Dermis microvascular lymphatic vessel endothelial cell (primary cell): ENCODE measurements at regions not wholly inside any gene's neighbourhood (a gene's known extent, or its start where the extent isn't known, plus 50 kb on each side); places are given as distances from the start of the nearest gene placed in this dataset.
A peak's percentile ranks its signal among the peaks of the same experiment; 100 is the strongest.

Experiments used
- DNase-seq, 2 donors: peaks; one replicate each; pipeline versions ENCODE4 v3.0.0 to v3.0.0-alpha.2; 2010; ENCODE audit warnings: low read depth in 2 of 2

DNA sequence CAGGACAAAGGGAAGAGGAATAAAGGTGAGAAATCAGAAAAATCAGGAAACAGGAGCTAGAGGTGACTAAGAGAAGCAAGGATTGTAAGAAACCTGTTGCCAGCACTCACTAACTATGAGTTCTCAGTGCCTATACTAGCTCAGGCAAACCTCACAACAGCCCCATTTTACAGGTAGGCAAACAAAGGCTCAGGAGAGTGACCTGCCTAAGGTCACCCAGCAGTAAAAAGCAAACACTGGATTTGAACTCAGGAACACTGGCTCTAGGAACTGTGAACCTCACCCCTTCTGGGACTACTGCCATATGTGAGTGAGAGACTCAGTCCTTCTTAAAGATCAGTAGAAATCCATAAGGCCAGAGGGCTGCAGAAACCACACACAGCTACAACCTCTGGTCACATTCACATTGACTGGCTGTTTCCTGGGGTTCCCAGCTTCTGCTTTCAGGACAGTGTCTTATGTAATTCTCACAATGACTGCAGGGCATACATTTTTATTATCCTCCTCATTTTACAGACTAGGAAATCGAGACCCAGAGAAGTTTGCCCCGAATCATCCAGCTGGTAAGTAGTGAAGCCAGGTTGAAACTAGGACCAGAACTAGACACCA lies 80.7 kb upstream of the MAFB start:
- DNase-seq = no peak

DNA sequence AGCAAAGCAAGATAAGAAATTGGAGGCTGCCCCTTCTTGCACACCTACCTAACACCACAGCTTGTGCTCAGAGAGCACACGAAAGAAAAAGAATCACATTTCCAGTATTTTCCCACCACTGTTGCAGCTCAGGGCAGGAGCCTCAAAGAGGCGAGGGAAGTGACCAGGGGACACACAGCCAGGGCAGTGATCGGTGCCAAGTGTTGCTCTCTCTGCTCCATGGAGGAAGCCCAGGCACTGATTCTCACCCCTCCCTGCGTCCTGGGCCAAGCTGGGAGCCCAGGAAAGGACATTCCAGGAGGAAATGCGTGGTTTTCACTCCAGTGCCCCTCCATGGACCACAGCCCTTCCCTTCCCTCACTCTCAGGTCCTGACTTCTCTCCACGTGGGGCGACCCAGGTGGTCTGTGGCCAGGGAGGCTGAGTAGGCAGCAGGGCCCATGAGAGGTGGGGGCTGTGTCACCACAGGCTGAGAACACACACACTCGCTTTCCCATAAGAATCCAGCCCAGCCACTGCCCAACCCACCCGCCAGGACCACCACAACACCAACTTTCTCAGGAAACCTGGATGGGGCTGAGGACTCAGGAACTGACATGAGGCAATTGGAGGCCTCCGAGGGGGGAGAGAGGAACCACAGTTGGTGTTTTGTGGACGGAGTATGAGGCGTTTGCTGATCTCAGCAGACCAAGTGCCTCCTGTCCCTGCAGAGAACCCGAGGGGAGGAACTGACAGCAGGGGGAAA lies 81.7 kb upstream of the MAFB start:
- DNase-seq = no peak

DNA sequence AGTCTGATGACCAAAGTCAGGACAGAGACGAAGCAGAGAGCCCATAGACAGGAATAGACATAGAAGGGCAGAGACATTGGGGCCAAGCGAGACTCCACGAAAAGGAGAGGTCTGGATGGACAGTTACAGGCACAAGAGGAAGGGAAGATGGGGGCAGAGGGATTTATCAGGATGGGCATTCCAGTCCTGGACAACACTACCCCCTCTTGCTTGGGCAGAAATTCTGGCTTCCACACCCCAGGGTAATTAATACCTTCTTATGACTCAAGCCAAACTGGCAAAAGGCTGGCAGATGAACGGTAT lies 82.2 kb upstream of the MAFB start:
- DNase-seq = no peak

DNA sequence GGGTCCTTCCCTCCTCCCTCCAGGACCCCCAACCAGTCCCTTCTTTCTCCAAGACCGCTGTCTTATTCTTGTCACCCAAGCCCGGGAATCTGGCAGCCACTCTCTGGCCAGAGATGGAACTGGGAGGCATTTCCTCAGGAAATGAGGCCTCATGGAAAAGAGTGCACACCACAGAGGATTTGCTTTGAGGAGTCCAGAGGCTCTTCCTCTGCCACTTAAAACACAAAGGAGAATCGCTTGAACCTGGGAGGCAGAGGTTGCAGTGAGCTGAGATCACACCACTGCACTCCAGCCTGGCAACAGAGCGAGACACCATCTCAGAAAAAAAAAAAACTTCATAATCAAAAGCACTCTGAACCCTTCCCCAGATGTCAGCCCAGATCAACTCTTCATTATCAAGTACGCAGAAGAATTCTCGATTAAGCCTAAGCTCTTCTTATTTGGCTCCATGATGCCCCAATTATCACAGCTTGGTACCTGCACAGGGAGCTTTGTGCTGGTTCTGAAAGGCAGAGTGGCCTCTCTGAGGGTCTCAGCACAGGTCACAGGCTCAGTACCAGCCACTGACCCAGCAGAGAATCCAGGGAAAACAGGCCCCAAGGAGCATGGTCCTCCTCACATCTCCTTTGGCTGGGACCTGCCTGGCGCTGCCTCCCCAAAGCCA lies 82.9 kb upstream of the MAFB start:
- DNase-seq = peak in 1 of 2 donors; percentile 11

DNA sequence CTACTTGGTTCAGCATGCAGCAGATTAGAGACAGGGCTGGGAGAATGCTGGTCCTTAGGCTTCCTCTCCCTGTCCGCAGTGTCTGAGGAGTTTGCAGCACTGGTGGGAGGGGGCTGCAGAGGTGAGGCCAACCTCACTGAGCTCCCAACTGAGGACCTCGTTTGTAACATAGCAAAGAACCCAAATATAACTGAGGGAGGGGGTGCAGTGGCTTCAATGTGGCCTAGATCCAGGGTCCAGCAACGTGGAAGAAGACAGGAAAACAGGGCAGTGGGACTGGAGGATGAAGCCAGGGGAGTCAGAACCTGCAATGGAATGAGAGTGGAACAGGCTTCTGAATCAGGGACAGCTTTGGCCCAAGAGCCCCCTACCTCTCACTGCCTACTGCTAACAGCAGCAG lies 84.3 kb upstream of the MAFB start:
- DNase-seq = no peak

DNA sequence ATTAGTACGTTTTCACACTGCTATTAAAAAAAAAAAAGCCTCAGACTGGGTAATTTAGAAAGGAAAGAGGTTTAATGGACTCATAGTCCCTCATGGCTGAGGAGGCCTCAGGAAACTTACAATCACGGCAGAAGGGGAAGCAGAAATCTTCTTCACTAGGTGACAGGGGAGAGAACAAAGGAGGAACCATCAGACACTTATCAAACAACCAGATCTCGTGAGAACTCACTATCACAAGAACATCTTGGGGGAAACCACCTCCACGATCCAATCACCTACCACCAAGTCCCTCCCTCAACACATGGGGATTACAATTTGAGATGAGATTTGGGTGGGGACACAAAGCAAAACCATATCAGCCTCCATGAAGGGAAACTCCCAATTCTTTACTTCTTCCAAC lies 85.2 kb upstream of the MAFB start:
- no peak for DNase-seq

DNA sequence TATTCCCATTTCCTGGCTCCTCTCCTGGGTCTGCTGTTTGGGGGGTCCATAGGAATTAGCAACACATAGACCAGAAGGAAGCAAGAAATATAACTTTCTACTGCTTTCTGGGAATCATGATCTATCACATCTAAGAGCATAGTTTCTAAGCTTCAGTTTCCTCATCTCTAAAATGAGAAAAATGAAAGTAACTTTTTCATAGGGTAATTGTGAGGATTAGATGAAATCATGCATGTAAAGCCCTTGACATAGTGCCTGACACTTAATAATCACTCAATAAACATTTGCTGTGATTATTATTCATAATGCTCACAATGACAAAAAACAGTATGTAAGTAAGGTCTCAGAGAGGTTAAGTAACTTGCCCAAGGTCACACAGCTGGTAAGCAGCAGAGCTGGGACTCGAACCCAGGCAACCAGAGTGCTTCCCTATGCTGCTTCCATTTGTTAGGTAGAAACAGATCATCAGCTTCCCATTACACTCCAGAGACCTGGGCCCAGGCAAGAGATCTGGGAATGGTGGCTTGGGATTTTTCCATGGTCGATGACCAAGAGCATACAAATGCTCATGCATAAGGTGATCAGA lies 86.6 kb upstream of the MAFB start:
- no peak for DNase-seq

DNA sequence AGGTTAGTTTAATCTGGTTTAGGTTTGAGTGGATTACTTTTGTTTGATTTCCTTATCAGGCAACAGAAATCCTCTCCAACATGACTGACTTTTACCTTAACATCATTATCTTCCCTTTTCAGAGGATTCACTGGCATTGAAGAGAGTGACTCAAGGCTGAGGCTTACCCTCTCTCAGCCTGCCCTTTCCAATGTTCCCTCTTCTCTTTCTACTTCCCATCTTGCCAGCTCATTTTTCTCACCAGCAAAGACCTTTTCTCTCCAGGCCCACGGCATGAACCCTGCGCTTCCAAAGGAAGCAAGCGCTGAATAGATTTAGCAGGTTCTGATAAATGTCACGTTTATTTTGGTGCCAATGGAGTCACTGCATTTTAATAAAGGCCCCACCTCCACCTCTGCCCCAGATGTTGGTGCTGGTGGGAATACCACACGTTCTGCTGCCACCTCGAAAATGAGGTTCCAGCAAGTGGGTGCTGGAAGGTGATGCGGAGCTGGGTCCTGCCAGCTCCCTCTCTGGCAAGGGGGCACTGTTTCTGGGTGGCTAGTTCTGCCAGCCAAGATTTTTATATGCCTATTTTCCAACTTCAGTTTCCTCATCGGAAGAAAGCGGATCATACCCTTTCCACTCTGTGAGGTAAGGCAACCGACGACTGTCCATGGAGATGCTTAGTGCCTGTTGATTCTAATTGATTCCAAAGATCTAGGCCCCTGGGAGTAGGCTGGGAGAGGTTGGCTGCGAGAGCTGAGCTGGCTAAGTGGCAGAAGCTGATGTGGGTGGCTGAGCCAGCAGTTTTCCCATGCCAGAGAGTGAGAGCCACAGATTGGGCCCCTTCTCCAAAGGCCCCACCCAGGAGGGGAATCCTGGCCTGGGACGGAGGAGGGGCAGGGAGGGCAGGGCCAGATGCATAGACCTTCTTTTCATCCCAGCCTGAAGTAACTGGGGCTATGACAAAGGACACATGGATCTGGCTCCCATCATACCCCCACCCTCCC lies 87.7 kb upstream of the MAFB start:
- no peak for DNase-seq

DNA sequence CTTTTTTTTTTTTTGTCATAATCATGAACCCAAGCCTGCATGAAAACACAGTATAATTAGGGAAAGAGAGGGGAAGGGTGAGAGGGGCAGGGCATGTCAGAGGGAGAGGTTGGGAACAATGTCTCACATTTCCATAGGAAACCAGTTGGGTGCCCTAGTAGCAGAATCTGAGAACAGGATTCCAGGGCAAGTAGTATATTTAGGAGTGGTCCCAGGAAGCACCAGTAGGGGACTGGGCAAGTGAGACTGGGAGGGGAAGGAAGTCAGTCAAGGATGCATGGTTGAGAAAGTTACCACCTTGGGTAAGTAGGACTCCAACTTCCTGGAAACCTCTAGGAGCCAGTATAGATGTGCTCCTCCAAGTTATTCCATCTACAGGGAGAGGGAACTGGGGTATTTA lies 88.6 kb upstream of the MAFB start:
- no peak for DNase-seq

DNA sequence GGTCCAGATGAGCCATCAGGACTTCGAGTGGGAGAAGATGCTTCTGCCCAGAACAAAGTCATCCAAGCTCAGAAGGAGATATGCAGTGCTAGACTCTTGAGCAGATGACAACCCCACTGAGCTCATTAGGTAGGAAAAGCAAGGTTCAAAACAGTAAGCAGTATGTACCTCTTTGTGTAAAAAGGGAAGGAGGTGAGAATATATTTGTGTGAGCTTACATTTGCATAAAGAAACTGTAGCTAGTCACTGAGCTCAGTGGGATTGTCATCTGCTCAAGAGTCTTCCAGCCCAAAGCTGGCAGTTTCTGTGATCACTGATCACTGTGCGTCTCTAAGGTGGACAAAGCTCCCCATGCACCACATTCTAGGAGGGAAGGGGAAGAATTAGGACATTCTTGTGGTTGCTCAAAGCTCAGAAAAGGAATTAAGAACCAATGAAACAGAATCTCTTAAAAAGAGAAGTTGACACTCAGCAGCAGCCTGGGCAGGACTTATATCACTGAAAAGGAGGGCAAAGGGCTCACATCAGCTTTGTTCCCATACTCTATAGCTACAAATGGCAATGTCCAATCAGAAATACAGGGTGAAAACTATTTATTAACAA lies 90.0 kb upstream of the MAFB start:
- DNase-seq = no peak

DNA sequence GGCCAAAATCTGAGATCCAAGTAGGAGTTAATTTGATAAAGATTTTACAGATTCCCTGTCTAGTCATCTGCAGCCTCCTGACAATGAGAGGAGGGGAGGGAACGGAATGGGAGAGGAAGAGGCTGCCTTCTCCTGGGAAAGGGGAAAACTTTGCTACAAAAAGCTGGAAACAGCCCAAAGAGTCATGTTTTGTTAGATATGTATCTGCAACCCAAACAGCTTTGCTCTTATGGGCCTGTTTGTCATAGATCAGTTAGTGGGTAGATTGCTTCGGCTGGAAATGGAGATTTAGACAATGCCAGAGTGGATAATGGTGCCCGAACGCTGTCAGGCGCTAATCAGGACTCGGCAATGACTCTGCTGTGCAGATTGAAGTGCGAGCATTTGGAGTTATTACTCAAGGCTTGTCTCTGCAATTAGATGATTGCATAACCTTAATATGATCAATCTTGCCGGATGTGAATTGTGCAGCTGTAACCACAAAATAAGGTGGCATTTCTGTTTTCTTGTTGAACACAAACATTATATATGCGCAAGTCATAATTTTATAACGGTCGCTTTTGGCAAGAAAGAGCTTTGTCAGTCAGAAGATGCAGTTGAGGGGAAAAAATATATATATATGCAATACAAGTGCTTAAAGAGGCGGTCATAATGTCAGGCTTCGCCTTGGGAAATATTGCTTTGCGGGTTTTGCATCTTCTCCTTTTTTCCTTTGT lies 92.4 kb upstream of the MAFB start:
- no peak for DNase-seq

DNA sequence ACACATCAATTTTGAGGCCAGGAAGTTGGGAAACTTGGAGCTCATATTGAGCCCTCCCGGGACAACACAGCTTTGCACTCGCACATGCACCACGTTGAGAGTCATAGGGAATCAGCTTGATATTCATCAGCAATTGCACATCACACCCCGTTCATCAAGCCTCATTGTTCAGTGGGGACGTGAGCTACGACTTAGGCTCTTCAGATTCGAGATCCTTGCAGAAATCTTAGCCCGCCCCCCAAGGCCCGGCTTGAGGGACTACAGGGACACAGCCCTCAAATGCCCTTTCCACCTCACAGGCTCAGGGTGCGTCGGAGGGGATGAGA lies 93.0 kb upstream of the MAFB start:
- no peak for DNase-seq

DNA sequence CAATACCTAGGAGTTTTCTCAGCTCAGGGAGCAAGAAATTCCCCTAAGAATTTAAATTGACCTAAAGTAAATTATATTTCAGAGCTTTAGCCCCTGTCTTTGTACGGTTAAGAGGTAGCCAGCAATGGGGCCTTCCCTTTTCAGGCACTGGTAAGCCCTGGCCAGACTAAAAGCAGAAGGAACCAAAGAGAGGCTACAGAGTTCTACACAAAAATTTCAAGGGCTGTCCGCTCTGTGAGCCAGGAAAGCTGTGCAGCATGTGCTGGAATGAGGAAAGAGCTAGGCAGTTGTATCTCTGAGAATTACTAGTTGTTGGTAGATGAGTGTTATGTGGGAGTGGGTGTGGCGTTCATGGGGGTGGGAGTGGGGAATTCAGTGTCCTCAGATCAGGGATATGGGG lies 96.3 kb upstream of the MAFB start:
- no peak for DNase-seq

DNA sequence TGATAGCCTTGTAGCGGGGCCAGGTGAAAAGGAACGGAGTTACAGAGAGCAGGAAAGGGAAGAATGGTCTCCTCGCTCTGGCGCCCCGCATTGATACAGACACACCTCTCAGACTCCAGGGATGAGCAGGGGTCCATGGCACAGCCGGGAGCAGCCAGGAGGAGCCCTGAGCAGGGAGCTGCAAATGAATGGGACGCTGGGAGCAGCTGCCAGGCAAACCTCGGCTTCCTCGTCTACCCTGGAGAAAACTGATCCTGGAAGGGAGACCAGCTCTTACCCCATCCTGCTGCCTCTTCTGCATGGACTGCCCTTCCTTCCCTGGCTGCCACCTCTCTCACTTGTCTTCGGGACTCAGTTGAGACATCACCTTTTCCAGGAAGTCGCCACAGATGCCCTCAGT lies 97.3 kb upstream of the MAFB start:
- DNase-seq = no peak

DNA sequence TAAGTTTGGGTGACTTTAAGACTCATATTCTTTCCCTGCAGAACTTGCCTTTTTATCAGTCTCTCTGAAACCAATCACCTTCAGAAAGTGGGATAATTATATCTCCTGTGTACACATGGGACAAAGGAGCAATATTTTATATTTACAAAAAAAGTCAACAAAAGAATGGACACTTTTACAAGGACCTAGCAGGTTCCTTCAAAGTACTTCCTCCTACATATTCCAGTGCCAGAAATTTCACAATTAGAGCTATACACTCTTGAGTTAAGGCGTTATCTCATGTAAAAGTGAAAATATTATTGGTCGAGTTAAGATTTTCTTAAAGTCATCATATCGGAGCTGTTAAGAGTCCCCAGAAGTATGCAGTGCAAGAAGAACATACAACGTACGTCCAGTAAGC lies 98.9 kb upstream of the MAFB start:
- DNase-seq = no peak

DNA sequence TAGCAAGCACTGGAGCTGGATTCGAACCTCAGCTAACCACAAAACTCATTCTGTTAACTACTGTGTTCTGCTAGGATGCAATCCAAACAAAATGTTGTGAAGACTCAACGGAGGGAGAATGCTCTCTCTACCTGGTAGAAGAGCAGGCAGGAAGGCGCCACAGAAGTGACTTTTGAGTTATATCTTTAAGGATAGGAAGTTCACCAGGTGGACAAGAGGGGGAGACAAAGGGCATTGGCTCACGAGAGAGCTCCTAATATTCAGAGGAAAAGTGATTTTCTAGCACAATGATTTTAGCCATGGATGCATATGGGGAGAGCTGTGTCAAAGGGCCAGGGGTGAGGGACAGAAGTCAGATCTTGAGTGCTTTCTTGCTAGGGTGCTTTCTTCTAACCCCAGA lies 108.4 kb upstream of the MAFB start:
- peak in 1 of 2 donors; percentile 11 for DNase-seq

DNA sequence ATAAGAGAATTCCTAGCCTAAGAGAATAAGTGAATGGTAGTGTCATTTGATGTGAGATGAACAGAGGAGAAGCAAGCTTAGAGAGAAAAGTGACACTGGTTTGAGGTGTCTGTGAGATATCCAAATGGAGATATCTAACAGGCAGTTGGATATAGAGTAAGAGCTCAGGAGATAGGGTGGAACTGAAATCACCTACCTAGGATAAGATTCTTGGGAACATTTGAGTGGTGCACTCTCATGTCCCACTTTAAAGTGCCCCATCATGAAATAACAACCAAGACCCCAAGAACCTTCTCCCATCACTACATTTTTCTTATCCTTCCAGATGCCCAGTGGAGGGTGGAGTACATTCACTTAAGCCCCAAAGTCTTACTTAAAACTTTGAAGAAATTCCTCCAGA lies 109.0 kb upstream of the MAFB start:
- DNase-seq = no peak

DNA sequence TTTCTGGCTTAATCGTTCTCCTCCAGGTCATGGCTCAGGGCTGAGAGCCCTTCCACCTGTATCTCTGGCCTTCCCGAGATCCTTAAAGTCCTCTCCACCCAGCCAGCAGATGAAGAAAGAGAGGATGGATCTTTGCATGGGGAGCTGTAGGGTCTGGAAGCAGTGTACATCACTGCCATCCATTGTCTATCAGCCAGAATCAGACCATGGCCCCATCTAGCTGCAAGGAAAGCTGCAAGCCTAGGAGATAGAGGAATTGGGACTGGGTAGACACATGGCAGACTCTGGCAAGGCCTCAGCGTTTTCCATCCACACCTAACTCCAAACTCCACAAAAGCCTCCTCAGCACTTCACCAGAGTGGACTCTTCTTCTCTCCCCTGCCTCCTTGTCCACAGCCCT lies 113.8 kb upstream of the MAFB start:
- no peak for DNase-seq

DNA sequence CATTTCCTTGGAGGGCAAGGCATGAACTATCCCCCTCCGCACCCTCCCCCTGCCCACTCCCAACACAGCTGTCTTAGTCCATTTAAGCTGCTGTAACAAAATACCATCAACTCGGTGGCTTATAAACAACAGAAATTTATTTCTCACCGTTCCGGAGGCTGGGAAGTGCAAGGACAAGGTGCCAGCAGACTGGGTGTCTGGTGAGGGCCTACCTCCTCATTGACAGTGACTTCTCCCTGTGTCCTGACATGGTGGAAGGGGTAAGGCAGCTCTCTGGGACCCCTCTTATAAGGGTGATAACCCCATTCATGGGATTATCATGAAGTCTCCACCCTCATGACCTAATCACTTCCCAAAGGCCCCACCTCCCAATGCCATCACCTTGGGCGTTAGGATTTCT lies 114.3 kb upstream of the MAFB start:
- DNase-seq = no peak

DNA sequence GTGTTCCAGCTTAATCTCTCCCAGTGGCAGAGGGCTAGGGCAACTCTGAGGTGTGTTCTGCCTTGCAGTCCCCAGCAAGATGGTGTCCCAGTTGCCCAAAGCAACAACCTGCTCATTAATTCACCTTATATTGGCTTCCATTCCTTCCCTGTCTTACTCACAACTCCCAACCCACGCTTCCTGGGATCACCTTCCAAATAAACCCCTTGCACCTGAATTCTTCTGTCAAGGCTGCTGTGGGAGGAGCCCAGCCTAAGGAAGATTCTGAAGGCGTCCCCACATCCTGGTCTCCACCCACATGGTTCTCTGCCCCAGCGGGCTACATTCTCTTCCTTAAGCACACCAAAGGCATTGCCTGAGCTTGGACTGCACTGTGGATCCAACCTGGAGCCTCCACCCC lies 116.6 kb upstream of the MAFB start:
- no peak for DNase-seq
